DMS53 (cell line): ENCODE measurements at regions not wholly inside any gene's neighbourhood (a gene's known extent, or its start where the extent isn't known, plus 50 kb on each side); places are given as distances from the start of the nearest gene placed in this dataset.
A peak's percentile ranks its signal among the peaks of the same experiment; 100 is the strongest.

Experiments
- DNase-seq: peaks from one replicate; lab custom pipeline; 2025; lab: John Stamatoyannopoulos, UW

DNA sequence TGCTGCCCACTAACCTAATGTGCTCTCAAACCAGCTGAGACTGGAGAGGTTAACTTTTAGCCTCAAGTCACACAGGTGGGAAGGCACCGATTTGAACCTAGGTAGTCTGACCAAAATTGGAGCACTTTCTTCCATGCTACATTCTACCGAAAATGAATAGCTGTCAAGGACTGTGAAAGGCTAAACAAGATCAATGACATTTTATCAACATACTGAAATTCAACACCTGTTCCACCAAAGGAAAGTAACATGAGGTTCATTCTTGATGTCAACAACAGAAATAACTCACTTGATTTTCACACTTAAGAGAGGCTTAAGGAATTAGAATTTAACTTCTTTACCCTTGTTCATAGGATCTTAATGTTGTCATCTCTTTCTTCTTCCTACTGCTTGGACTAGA, 284.4 kb upstream of the MON1B start:
- DNase-seq = no peak

DNA sequence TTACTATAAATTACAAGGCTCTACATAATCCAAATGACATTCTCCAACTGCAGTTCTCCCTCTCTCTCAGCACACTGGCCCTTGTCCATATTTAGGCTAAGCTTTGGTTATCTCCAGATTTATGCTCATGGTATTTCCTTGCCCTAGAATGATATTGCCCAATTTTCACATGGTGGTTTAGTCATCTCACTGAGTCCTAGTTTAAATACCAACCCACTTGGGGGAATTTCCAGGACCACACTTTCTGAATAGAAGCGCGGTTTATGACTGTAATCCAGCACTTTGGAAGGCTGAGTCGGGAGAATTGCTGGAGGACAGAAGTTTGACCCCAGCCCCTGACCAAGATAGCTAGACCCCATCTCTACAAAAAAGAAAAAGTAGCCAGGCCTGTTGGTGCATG, 280.1 kb upstream of the MON1B start:
- no peak for DNase-seq

GRCh38 chr16:76913046-76913445, 277.9 kb upstream of the MON1B start:
- DNase-seq = no peak

DNA sequence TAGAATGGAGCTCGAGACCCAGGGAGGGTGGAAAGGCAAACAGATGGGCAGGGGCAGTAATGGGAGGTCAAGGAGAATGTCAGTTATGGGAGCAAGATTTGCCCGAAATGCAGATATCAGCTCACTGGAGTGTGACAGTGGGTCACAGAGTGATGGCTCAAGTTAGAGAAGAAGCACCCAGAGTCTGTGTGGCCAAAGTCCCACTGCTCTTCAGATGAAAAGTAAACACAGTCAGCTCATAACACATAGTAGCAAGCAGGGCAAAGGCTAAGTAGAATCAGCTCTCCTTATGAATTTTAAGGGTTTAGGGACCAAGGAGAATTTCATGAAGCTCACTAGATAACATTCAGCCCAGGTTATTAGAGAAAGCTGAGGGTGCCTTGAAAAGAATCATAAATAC, 264.9 kb upstream of the MON1B start:
- no peak for DNase-seq

DNA sequence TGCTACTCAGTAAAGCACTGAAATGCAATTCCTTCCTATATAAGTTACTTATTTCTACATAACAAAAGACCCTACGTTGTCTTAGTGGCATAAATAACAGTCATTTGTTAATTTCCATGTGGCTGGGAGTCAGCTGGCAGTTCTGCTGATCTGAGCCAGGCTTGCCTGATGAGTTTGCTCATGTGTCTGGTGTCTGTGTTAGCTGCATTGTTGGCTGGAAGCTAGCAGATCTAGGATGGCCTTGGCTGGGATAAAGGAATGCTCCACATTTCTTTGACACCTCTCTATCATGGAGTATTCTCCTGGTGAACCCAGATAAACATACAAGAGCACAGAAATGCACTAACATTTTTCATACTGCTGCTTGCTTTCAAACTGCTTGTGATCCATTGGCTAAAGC, 264.4 kb upstream of the MON1B start:
- DNase-seq = no peak

- no peak for DNase-seq
Measured at GRCh38 chr16:76931186-76931585, 259.8 kb upstream of the MON1B start.

DNA sequence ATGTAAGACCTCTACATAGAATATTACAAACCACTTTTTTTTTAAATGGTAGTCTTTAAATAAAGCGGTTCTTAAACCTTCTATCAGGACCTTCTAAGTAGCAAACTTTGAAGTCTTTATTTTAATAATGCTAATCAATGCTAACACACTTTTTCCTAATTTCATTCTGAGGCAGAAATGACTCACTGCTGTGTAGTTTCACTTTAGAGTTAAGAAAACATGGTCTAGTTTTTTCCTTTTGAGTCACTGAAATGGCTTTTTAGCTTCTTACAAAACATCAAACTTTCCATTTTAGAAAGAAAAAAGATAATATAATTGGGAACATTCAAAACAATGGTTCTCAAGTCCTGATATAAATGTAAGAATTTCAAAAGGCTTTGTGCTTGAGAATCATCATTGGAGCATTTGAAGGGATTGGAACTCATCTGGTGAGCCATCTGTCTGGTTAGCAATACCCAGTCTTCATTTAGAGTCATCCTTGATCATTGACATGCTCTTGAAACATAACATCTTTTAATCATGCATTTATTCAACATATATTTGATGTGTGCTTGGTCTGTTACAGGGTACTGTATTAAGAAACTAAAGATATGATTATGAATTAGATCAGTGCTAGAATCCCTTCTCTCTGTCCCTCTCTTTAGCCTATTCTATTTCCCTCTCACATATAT, 258.3 kb upstream of the MON1B start:
- no peak for DNase-seq

GRCh38 chr16:76940251-76940650, 250.7 kb upstream of the MON1B start:
- no peak for DNase-seq

GRCh38 chr16:76941113-76941512, 249.9 kb upstream of the MON1B start:
- no peak for DNase-seq

- no peak for DNase-seq
Measured at GRCh38 chr16:76942089-76942488, 248.9 kb upstream of the MON1B start.

DNA sequence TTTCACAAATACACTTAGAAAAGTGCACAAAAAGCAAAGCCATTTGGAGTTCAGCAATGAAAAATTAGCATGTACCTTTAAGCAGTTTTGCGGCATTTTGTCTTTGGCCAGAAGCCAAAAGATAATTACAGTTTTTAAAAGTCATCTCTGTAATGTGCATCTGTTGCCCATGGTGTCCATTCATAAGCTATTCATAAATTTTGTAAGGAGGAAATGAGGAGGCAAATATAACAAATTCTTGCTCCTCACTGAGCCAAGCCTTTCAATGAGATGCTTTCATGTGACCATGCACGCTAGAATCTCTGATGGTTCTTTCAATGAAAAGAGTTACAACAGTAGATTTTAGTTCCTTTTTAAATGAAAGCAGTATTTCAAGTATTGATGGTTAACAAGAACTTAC, 247.1 kb upstream of the MON1B start:
- DNase-seq = no peak

GRCh38 chr16:76946879-76947278, 244.1 kb upstream of the MON1B start:
- peak; percentile 42 for DNase-seq

- DNase-seq = no peak
Measured at GRCh38 chr16:76947749-76948148, 243.2 kb upstream of the MON1B start.

DNA sequence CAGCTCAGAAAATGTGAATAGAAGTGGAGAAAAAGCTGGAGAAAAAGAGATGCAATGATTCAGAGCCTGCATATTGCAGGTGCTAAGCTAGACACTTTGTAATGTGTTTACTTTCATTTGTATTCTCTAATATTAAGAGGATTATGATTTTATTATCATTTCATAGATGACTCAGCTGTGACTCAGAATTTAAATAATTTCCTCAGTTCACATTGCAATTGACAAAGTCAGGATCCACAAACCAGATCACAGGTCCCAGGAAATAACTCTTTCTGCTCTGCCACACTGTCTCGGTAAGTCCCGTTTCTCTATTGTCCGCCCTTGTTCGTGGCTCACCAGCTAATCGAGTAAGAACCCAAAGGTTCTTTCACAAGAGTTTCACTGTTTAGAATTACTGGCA, 235.4 kb upstream of the MON1B start:
- DNase-seq = no peak

DNA sequence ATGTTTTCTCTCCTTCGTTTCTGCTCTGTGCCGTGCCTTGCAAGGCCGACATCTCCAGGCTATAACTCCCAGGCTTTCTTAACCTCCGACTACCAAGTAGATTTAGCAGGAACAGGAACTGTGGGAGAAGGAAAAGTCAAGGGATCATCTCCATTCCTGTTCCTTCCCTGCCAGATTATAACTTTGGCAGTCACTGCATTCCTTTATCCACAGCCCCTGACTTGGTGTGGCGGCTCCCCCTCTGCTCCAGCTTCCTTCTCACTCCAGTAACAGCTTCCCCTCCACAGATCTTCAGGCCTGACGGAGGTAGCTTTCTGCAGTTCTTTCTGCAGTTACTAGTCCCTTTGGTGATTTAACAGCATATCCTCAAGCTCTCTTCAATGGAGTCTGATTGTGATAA, 234.6 kb upstream of the MON1B start:
- no peak for DNase-seq

- DNase-seq = no peak
Measured at GRCh38 chr16:76956841-76957240, 234.1 kb upstream of the MON1B start.

- DNase-seq = no peak
Measured at GRCh38 chr16:76959166-76959565, 231.8 kb upstream of the MON1B start.

DNA sequence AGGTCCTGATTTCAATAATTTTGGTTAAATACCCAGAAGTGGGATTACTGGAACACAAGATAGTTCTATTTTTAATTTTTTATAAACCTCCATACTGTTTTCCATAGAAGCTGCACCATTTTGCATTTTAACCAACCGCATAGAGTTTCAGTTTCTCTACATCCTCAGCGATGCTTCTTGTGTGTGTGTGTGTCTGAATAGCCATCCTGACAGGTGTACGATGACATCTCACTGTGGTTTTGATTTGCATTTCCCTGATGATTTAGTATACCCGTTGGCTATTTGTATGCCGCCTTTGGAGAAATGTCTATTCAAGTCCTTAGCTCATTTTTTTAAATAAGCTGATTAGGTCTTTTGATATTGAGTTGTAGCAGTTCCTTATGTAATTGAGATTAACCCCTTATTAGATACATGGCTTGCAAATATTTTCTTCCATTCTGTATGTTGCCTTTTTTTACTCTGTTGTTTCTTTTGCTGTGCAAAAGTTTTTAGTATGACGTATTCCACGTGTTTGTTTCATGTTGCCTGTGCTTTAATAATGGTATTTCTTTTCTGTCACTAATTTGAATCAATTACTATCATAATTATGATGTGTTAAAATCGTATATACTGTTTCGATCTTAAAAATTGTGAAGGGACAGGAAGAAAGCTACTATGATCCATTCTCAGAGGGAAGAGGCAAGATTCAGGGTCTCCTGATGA, 227.2 kb upstream of the MON1B start:
- DNase-seq = no peak

GRCh38 chr16:76964464-76965154, 226.4 kb upstream of the MON1B start:
- DNase-seq = no peak

DNA sequence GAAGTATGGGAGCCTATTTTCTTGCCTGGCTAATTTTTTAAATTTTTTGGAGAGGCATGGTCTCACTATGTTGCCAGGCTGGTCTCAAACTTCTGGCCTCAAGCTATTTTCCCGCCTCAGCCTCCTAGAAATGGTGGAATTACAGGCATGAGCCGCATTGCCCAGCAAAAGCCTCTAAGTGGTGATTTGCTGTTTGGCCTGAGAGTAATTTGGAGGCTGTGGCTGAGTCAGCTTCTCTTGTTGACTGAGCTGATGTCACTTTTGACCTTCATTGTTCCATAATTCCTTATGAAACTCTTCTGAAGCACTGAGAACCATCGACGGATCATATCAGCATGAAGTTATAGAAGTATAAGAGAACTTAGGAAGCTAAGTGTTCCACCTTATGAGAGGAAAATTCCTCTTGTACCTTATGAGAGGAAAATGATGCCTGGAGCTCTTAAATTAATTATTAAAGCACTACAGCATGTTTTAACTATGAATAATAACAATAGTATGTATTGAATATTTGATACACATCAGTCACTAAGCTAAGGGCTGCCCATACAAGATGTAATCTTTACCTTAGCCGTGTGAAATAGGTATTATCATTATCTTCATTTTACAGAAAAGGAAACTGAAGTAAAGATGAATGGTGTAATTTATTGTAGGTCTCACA, 220.8 kb upstream of the MON1B start:
- DNase-seq = no peak

DNA sequence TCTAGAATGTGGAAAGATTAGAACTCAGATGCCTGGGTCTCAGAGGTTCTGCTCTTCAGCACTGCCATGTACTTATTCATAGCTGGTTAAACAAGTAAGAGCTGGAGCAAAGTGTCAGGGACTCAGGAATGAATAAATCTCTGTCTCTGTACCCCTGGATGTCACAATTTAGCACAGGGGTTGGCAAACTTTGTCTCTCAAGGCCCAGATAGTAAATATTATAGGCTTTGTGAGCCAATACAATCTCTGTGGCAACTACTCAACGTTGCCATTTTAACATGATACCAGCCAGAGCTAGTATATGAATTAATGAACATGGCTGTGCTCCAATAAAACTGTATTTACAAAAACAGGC, 220.3 kb upstream of the MON1B start:
- no peak for DNase-seq

DNA sequence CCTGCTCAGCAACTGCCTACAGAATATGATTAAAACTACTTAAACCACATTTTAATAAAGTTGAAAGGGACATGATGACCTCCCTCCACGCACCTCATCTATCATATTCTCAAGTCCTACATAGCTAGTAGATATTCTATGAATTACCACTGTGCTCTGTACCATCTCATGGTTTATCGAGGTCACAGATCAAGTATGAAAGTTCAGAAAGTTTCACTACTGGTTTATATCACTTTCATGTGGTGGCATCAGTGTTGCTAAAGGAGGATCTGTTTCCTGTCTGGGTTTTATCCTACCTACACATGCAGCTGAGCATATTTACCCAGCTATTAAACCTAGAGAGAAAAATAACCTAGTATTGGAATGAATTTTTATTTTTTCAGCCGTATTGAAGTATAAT, 214.9 kb upstream of the MON1B start:
- DNase-seq = no peak

DNA sequence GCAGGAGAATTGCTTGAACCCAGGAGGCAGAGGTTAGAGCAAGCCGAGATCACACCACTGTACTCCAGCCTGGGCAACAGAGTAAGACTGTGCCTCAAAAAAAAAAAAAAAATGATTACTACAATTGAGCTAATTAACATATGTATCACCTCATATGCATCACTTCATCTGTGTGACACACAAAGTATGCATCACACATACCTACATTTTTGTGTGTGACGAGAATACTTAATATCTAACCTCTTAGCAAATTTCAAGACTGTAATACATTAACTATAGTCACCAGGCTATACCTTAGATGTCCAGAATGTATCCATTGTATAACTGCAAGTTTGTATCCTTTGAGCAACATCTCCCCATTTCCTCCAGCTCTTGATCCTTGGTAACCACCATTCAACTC, 214.2 kb upstream of the MON1B start:
- DNase-seq = no peak
